AG09319 (cell line): ENCODE measurements at regions not wholly inside any gene's neighbourhood (a gene's known extent, or its start where the extent isn't known, plus 50 kb on each side); places are given as distances from the start of the nearest gene placed in this dataset.

Source experiments
- DNase-seq: peaks from one replicate; pipeline ENCODE4 v3.0.0-alpha.2; 2010; ENCODE audit warnings: low read depth; ENCODE audit errors: extremely low read depth
- TF ChIP-seq, protein P1 (sequence below): IDR thresholded peaks from 2 replicates; pipeline ENCODE4 v1.5.1; 2011; ENCODE audit warnings: low read depth, mild to moderate bottlenecking, inconsistent platforms, low read length, moderate library complexity

- no peak for DNase-seq
- TF ChIP-seq, protein P1, sequence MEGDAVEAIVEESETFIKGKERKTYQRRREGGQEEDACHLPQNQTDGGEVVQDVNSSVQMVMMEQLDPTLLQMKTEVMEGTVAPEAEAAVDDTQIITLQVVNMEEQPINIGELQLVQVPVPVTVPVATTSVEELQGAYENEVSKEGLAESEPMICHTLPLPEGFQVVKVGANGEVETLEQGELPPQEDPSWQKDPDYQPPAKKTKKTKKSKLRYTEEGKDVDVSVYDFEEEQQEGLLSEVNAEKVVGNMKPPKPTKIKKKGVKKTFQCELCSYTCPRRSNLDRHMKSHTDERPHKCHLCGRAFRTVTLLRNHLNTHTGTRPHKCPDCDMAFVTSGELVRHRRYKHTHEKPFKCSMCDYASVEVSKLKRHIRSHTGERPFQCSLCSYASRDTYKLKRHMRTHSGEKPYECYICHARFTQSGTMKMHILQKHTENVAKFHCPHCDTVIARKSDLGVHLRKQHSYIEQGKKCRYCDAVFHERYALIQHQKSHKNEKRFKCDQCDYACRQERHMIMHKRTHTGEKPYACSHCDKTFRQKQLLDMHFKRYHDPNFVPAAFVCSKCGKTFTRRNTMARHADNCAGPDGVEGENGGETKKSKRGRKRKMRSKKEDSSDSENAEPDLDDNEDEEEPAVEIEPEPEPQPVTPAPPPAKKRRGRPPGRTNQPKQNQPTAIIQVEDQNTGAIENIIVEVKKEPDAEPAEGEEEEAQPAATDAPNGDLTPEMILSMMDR: no peak
These were observed 102.3 kb upstream of the CLDN14 start for GRCh38 chr21:36582271-36582670.

DNA sequence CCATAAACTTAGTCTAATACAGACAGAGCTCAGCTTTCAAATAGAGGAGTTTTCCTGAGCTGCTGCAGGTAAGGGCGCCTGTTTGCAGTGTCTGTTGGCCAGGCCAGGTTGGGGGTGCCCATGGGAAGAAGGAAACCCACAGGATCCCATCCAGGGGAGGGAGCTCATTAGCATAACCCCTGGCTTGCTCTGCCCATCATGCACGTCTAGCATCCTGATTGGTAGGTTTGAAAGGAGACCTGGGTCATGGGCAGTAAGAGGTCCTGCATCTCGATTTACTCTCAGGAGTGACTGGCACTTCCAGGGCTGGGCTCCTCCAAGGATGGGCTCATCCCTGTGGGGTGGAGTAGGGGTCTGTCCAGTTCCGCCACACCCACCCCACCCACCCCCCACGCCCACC lies 103.7 kb upstream of the CLDN14 start:
- TF ChIP-seq, protein P1: no peak
- DNase-seq: no peak

GRCh38 chr21:36584980-36585940 lies 105.3 kb upstream of the CLDN14 start:
- TF ChIP-seq, protein P1: no peak
- DNase-seq: no peak

DNA sequence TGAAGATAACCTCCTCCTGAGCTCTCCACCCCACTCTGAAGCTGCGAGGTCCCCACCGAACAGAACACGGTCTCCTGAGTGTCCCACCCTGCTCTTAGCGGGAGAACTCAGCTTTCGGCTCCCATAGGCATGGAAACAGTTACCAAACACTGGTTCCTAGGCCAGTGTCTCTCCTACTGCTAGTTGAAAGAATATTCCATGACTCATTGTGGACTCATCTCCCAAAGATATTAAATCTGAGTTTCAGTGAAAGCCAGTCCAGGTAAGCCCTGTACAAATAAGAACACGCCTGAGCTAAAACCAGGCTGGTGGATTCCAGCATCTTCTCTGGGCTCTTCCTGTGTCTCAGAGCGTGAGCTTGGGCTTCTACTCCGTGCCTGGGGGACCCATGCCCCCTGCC lies 107.5 kb upstream of the CLDN14 start:
- TF ChIP-seq, protein P1: no peak
- no peak for DNase-seq

DNA sequence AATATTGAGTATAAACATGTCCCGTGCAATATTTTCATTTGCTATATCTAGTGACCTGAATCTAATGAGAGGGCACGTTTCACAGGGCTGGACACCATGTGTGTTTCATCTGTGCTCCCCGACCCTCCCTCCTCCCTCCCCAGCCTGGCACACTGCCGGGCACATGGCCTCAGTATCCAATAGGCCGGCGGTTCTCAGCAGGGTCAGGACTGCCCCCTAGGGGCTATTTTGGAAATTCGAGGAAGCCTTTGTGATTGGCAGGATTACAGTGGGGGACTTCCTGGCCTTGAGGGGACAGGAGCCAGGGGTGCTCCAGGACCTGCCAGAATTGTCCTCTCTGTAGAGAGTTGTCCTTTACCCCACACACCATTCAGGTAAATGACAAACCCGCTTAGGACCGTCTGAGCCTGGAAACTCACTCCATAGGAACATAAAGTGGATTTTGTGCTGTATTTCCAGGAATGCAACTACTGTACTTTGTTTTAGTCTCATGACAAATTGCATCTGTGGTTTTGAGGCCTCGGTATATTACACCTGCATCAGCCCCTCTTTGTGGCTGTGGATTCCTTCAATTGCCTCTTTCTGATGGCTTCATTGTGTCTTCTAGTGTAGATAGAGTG lies 109.5 kb upstream of the SIM2 start:
- TF ChIP-seq, protein P1: peak; percentile 69
- peak; percentile 32 for DNase-seq

- TF ChIP-seq, protein P1: no peak
- DNase-seq: no peak
These were observed 107.5 kb upstream of the SIM2 start for GRCh38 chr21:36591326-36591970.

GRCh38 chr21:36596174-36596573 lies 102.7 kb upstream of the SIM2 start:
- no peak for DNase-seq
- TF ChIP-seq, protein P1: no peak
